ENCODE measurements at regions not wholly inside any gene's neighbourhood (a gene's known extent, or its start where the extent isn't known, plus 50 kb on each side); places are given as distances from the start of the nearest gene placed in this dataset.

DNA sequence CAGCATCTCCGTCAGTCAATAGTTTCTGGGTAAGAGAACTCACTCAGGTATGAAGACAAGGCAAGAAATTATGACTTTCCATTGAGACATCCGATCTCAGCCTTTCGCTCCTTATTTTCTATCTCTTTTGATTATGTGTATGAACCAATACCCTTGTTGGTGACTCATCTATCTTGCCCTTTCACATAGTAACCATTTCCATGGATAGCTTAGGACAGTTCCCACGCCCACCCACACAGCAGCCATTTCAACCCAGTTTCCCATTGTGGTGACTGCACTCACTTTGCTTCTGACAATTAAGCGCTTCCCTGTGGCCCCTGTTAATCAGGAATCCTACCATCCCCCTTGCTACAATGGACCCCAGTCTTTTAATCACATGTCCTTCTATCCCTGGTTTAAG, 210.6 kb upstream of the ADGRL2 start:
- DNase-seq = no peak
- ATAC-seq = no peak
- intact Hi-C loops (cut with DNase I, micrococcal nuclease) = no loop called here

DNA sequence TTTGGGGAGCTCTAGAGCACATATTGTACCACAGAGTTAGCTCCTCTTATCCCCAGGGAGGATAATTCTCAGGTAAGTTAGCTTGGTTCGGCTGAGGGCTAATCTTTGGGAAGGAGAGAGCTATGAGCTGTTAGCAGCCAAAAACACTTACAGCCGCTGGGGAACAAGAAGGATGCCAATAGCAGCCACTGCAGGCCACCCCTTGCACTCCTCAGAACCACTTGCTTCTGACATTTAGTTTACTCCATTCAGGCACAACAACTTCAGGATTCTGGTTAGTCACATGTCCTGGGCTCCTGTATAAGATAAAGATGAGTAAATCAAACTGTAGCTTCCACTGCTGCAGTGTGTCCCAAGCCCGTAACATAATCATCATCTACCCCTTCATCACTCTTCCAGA, 212.6 kb upstream of the ADGRL2 start:
- intact Hi-C loops (cut with DNase I, micrococcal nuclease) = no loop called here
- ATAC-seq (no peak), DNase-seq (no peak)

DNA sequence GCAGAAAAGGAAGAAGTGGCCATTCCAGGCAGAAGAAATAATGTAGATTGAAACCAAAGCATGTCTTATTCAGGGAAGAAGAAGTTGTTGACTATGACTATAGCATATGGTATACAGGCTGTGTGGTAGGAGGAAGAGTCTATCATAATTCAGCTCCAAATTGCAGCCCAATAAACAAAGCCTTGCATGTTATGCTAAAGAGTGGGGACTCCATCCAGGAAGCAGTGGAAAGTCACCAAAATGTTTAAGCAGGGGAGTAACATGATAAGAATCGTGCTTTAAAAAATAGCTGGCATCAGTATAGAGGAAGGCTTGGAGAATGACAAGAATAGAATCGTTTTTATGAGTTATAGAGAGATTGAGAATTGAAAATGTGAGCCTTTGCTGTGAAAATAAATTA, 213.3 kb upstream of the ADGRL2 start:
- intact Hi-C loops (cut with DNase I, micrococcal nuclease) = no loop called here
- DNase-seq (no peak), ATAC-seq (no peak)

GRCh38 chr1:81585371-81585770, 215.4 kb upstream of the ADGRL2 start:
- intact Hi-C loops (cut with DNase I, micrococcal nuclease) = no loop called here
- ATAC-seq (no peak), DNase-seq (no peak)

DNA sequence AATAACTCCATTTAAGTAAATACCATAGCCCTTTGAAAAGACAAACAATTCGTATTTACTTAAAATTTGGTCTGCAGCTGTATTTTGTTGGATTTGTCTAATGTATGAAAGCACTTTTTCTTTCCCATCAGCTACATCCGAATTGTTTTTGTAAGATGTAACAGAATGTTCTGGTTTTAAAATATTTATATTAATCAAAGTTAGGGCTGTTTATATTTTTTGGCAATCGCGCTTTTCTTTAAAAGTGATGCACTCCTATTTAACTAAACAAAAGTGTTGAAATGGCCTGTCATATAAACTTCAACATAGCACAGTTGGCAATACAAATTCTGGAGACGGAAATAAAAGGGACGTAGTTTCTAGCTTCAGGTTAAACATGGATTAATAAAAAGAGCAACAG, 216.3 kb upstream of the ADGRL2 start:
- intact Hi-C loops (cut with DNase I, micrococcal nuclease) = no loop called here
- ATAC-seq = no peak
- DNase-seq = no peak

DNA sequence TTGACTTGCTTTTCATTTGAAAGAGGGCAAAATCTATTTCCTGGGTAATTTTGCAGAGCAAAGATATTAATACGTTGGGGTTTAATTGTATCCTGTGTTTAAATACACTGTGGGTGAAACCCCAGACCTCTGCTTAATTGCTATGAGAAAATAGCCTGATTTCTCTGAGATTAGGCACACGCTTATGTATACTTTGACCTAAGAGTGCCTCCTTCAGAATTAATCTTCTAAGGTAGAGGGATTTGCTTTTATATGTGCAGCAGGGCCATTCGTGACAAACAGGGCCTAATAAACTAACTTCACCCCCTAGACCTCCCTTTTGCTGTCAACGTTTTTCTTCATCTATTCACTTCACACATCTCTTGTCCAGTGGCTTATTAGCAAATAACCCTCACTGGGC, 216.9 kb upstream of the ADGRL2 start:
- DNase-seq (no peak), ATAC-seq (no peak)
- intact Hi-C loops (cut with DNase I, micrococcal nuclease) = no loop called here

DNA sequence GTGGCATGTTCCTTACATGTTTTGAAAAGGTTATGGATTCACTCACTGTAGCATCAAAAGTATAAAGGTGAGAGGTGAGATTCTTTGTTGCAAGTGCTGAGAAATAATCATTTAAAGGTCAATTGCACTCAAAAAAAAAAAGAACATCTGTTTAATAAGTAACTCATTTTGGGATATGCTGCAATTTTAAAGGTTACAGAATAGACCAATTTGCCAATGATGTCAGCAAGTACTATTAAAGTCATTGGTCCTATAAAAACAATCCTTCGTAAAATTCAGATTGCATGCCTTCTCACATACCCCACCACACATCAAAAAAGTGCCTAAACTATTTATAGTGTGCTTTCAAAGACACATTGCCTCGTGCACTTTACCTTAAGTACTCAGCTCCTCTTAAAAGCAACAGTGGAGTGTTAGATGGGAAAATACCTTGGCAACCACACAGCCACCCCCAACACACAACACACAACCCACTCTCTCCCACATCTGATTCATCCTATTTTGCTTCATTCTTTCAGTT, 218.2 kb upstream of the ADGRL2 start:
- DNase-seq (no peak), ATAC-seq (no peak)
- intact Hi-C loops (cut with DNase I, micrococcal nuclease) = no loop called here

- ATAC-seq (no peak), DNase-seq (no peak)
- intact Hi-C loops (cut with DNase I, micrococcal nuclease) = no loop called here
These were observed 221.9 kb upstream of the ADGRL2 start for GRCh38 chr1:81578867-81579266.

GRCh38 chr1:81577004-81577697, 223.6 kb upstream of the ADGRL2 start:
- no peak for ATAC-seq
- intact Hi-C loops (cut with DNase I, micrococcal nuclease) = no loop called here

DNA sequence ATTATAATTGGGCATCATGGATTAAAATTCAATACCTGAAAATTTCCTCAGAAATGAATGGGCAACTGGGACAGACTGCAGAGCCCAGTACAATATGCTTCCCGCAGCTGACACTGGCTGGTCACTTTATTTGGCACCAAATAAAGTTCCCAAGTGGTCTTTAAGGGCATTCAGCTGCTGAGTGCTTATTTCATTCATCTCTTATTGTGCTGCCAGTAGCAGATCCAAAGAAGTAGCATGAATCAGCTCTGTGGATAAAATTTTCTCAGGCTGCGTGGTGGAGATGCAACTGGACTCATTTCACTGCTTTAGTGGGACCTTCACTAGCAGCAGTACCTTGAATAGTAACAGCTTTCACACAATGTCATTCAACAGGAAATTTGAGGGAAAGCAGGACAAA, 226.3 kb upstream of the ADGRL2 start:
- ATAC-seq (no peak), DNase-seq (no peak)
- intact Hi-C loops (cut with DNase I, micrococcal nuclease) = no loop called here

More at GRCh38 chr1:81577004-81577697, 223.6 kb upstream of the ADGRL2 start:
- no peak for DNase-seq

DNA sequence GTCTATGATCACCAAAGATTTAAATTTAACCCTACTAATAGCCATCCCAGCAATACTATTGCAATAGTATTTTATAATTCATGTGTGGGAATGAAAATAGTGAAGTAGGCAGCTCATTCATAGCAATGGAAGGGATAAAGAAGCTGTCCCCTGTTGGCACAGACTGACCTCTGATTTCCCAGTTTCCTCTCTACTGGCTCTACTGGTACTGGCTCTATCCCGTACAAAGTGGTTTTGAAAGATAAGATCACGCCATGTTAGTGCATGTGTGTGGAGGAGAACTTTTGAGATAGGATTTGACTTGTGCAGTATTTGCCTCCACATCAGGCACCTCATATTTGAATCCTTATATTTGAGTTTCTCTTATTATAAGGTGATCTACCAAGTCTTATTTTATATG, 227.3 kb upstream of the ADGRL2 start:
- DNase-seq (no peak), ATAC-seq (no peak)
- intact Hi-C loops (cut with DNase I, micrococcal nuclease) = no loop called here

DNA sequence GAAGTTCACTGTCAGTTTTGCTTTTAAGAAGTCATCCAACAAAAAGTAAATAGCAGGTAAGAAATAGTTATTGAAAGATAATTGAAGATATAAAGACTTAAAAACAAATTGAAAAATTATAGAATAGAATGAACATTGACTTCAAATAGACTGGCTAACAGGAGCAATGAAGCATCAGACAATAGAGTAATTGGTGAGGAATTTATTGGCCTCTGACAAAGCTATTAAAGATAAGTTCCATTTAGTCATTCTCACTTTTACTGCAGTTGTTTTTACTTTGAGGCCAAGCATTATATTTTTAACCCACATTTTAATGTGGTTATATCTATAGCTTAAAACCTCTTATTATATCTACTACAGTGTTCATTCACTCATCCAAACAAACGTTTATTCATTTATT, 228.8 kb upstream of the ADGRL2 start:
- no peak for ATAC-seq
- intact Hi-C loops (cut with DNase I, micrococcal nuclease) = no loop called here
- DNase-seq = no peak

GRCh38 chr1:81569761-81570160, 231.0 kb upstream of the ADGRL2 start:
- DNase-seq (no peak), ATAC-seq (no peak)
- intact Hi-C loops (cut with DNase I, micrococcal nuclease) = no loop called here

DNA sequence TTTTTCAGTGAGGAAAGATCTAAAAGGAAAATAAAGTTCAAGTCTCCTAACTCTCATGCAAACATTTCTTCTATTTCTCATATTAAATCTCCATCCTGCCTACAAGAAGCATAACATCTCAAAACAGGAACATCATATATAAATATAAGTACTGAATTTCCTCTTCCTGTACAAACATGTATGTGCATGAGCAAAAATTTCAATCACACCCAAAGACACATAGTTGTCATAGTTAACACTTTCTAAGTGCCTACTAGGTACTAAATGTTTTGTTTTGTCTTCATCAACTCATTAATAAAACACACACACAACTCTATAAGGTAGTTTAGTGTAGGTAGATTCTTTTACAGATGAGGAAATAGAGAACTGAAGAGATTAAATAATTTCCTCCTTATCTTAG, 237.1 kb upstream of the ADGRL2 start:
- no peak for DNase-seq
- no peak for ATAC-seq
- intact Hi-C loops (cut with DNase I, micrococcal nuclease) = no loop called here

- ATAC-seq (no peak), DNase-seq (no peak)
- intact Hi-C loops (cut with DNase I, micrococcal nuclease) = no loop called here
These were observed 237.8 kb upstream of the ADGRL2 start for GRCh38 chr1:81562934-81563333.

DNA sequence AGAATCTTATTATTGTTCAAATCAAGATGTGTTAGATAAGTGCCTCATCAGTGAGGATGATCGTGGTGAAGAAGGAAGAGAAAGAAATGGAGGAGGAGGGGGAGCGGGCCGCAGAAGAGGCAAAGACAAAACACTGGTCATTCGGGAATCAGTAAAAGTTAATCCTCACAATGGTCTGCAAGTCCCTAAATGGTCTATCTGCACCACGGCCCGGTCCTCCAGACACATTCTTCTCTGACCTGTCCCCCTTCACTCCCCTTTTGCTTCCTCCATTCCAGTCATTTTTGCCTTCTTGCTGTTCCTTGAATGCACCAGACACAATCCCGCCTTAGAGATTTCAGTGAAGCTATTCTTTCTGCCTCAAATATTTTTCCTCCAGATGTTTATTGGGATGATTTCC, 240.1 kb upstream of the ADGRL2 start:
- intact Hi-C loops (cut with DNase I, micrococcal nuclease) = no loop called here
- DNase-seq (no peak), ATAC-seq (no peak)

DNA sequence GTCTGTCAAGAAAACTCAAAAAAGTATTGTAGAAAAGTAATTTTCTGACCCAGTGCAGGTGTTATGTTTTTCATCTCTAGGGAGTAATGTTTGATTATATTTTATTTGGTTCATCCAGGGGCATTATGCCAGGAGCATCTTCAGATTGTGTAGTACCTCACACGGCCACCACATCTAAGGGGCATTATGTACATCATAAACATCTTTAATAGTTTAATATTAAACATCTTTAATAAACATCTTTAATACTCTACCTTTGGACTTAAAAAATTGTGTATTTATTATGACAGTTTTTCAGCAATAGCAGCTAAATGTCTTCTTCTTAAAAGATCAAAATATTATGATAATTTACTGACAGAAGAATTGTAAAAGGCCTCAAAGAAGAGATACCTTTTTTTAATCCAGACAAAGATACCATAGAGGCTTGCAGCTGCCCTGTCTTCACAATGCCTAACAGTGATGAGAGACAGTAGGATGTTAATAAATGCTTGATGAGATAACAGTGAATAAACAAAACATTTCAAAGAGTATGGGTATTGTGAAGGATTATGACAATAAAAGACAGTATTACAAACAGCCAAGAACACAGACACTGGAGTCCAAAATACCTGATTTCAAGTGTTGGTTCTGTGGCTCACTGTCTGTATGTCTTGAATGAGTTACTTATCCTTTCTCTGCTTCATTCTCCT, 240.9 kb upstream of the ADGRL2 start:
- ATAC-seq (no peak), DNase-seq (no peak)

DNA sequence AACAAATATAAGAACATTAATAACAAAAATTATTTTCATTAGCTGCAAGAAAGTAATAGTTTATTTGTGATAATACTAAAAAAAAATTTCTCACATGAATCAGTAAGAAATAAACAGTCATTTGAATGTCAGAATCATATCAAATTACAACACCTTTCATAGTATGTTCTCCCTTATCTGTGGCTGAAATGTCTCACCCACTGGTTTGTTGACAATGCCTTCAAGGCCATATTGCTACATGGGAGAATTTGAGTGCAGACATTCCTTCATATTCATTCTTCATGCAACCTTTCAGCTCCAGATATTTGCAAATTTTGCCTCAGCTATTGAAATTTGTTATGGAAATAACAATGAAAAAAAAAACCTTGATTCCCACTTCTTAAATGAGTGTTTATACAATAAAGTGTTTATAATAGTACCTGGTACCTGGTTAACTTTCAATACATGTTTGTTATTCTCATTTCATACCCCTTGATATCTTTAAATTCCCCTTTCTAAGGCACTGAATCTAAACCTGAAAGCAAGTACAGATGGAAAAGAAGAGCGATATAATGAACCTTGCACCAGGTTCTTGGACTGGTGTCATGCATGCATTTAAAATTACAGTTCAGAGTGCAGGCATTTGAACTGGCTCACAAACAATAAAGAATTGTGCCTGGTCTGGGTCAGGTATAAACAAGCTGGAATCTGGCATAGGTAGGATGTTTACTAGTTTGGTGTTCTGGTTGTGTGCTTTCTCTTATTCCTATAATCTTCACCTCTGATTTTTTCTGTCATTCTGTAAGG, 242.2 kb upstream of the ADGRL2 start:
- DNase-seq = no peak
- intact Hi-C loops (cut with DNase I, micrococcal nuclease) = no loop called here
- peak; percentile 44 for ATAC-seq

More for the DNA sequence above, 240.9 kb upstream of the ADGRL2 start:
- intact Hi-C loops (cut with DNase I, micrococcal nuclease) = no loop called here

DNA sequence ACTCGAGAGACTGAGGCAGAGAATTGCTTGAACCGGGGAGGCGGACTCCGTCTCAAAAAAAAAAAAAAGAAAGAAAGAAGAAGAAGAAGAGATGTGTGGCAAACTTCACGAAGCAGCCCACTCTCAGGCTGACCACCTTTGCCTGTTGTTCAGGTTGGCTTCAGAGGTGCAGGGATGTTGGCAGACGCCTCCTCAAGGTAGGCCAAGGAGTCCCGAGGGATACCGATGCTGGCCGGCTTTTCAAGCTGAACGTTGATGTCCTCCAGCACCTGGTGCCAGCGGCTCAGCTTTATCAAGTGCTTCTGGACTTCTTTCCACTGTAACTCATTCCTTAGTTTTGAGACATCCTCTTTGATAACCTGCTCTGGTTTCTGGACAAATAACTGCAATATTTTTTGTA, 243.8 kb upstream of the ADGRL2 start:
- DNase-seq = no peak
- no peak for ATAC-seq
- intact Hi-C loops (cut with DNase I, micrococcal nuclease) = no loop called here

- intact Hi-C loops (cut with DNase I, micrococcal nuclease) = no loop called here
- DNase-seq (no peak), ATAC-seq (no peak)
These were observed 246.2 kb upstream of the ADGRL2 start for GRCh38 chr1:81554534-81554933.

Measured in left colon (tissue), 2 donors.